ENCODE measurements at regions not wholly inside any gene's neighbourhood (a gene's known extent, or its start where the extent isn't known, plus 50 kb on each side); places are given as distances from the start of the nearest gene placed in this dataset.

DNA sequence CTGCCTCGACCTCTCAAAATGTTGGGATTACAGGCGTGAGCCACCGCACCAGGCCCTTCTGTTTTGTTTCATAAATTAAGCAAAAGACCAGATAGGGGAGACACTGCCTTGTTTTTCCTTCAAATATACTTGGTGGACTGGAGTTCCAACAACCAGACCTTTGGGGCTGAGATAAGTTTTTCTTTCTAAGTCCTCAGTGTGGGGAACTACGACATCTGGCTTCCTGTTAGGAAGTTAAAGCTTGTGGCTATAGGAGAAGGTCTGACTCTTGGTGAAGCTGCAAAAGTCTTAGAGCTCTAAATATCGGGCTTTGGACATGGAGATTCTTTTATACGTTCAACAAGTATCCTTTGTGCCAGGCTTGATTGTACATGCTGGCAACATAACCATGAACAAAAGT, 64.1 kb upstream of the EED start:
- WGBS (ENCODE audit: insufficient coverage), result 35% methylated on average over 3 of the region's 6 CpGs
- Histone ChIP-seq H4K20me1 (ENCODE audit: control insufficient read depth, insufficient read depth, low read length, poor library complexity, severe bottlenecking) (no peaks in the 10 kb centered on the region), H3K79me2 (ENCODE audit: control insufficient read depth, insufficient read depth, low read length) (no peaks in the 10 kb centered on the region), H3K9me3 (ENCODE audit: control extremely low read depth in 1 of 3, control insufficient read depth in 2 of 3, insufficient read depth in 1 of 3, low read length in 2 of 3) (no peaks in the 10 kb centered on the region), H3K9ac (ENCODE audit: low read length) (no peak overlapping the region), H3K4me3 (ENCODE audit: control extremely low read depth in 1 of 5, extremely low read depth in 1 of 5, insufficient read depth in 1 of 5, low read depth in 2 of 5, low read length in 4 of 5) (no peak overlapping the region), H3K27ac (ENCODE audit: low read length in 2 of 2) (no peak overlapping the region), H3K27me3 (replicated peaks in 1 of 4; ENCODE audit: control extremely low read depth in 1 of 4, control insufficient read depth in 3 of 4, insufficient read depth in 4 of 4, low read length in 3 of 4) (no peaks in the 10 kb centered on the region), H2AFZ (ENCODE audit: insufficient read depth, low read depth, low read length, poor library complexity, severe bottlenecking) (peak overlapping the region; percentile 24), H3K4me2 (replicated peaks; ENCODE audit: low read depth, low read length, poor library complexity, severe bottlenecking) (no peak overlapping the region), H3K4me1 (ENCODE audit: control insufficient read depth in 2 of 2, insufficient read depth in 2 of 2, low read length in 2 of 2) (no peaks in the 10 kb centered on the region), H3K36me3 (replicated peaks in 1 of 2; ENCODE audit: control extremely low read depth in 1 of 2, control insufficient read depth in 1 of 2, extremely low read depth in 1 of 2, insufficient read depth in 2 of 2, low read length in 1 of 2) (no peaks in the 10 kb centered on the region)
- CTCF ChIA-PET, result no interaction called here
- DNase-seq (no peak), ATAC-seq (ENCODE audit: low read depth) (no peak)
- Mint-ChIP-seq H3K4me1 (peaks cover 5% of the 10 kb centered on the region), H3K27ac (no peak overlapping the region), H3K27me3 (peaks cover 3% of the 10 kb centered on the region), H3K4me3 (no peak overlapping the region), H3K9me3 (ENCODE audit: insufficient read depth) (no peaks in the 10 kb centered on the region)
- POLR2A ChIA-PET, result no interaction called here
- TF ChIP-seq, protein P1, sequence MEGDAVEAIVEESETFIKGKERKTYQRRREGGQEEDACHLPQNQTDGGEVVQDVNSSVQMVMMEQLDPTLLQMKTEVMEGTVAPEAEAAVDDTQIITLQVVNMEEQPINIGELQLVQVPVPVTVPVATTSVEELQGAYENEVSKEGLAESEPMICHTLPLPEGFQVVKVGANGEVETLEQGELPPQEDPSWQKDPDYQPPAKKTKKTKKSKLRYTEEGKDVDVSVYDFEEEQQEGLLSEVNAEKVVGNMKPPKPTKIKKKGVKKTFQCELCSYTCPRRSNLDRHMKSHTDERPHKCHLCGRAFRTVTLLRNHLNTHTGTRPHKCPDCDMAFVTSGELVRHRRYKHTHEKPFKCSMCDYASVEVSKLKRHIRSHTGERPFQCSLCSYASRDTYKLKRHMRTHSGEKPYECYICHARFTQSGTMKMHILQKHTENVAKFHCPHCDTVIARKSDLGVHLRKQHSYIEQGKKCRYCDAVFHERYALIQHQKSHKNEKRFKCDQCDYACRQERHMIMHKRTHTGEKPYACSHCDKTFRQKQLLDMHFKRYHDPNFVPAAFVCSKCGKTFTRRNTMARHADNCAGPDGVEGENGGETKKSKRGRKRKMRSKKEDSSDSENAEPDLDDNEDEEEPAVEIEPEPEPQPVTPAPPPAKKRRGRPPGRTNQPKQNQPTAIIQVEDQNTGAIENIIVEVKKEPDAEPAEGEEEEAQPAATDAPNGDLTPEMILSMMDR (IDR thresholded peaks at IDR 0.05), result no peak
- no peak for TF ChIP-seq EZH2 (IDR thresholded peaks at IDR 0.05; ENCODE audit: borderline replicate concordance, insufficient read depth, low read depth, low read length, poor library complexity, severe bottlenecking)
- intact Hi-C loops (cut with micrococcal nuclease), result no loop called here

DNA sequence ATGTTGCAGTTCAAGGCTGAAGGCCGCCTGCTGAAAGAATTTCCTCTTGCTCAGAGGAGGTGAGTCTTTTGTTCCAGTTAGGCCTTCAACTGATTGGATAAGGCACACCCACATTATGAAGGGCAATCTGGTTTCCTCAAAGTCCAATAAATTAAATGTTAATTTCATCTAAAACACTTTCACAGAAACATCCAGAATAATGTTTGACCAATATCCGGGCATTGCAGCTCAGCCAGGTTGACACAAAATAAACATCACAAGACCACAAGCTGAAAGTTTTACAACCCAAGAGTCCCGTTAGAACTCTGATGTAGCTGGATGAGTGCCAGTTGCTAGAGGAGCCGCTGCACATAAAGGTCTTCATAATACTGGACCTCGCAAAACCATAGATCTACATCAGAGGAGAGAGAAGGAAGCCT, 64.9 kb upstream of the EED start:
- Histone ChIP-seq H3K27ac (ENCODE audit: low read length in 2 of 2) (no peak overlapping the region), H3K4me3 (ENCODE audit: control extremely low read depth in 1 of 5, extremely low read depth in 1 of 5, insufficient read depth in 1 of 5, low read depth in 2 of 5, low read length in 4 of 5) (no peak overlapping the region), H3K9me3 (ENCODE audit: control extremely low read depth in 1 of 3, control insufficient read depth in 2 of 3, insufficient read depth in 1 of 3, low read length in 2 of 3) (no peaks in the 10 kb centered on the region), H3K36me3 (replicated peaks in 1 of 2; ENCODE audit: control extremely low read depth in 1 of 2, control insufficient read depth in 1 of 2, extremely low read depth in 1 of 2, insufficient read depth in 2 of 2, low read length in 1 of 2) (no peaks in the 10 kb centered on the region), H4K20me1 (ENCODE audit: control insufficient read depth, insufficient read depth, low read length, poor library complexity, severe bottlenecking) (no peaks in the 10 kb centered on the region), H3K79me2 (ENCODE audit: control insufficient read depth, insufficient read depth, low read length) (no peaks in the 10 kb centered on the region), H3K9ac (ENCODE audit: low read length) (no peak overlapping the region), H3K27me3 (replicated peaks in 1 of 4; ENCODE audit: control extremely low read depth in 1 of 4, control insufficient read depth in 3 of 4, insufficient read depth in 4 of 4, low read length in 3 of 4) (no peaks in the 10 kb centered on the region), H3K4me1 (ENCODE audit: control insufficient read depth in 2 of 2, insufficient read depth in 2 of 2, low read length in 2 of 2) (no peaks in the 10 kb centered on the region), H3K4me2 (replicated peaks; ENCODE audit: low read depth, low read length, poor library complexity, severe bottlenecking) (no peak overlapping the region), H2AFZ (ENCODE audit: insufficient read depth, low read depth, low read length, poor library complexity, severe bottlenecking) (no peak overlapping the region)
- intact Hi-C loops (cut with micrococcal nuclease), result no loop called here
- Mint-ChIP-seq H3K27ac (no peak overlapping the region), H3K9me3 (ENCODE audit: insufficient read depth) (no peaks in the 10 kb centered on the region), H3K27me3 (peaks cover 6% of the 10 kb centered on the region), H3K4me3 (no peak overlapping the region), H3K4me1 (peaks cover 5% of the 10 kb centered on the region)
- no peak for ATAC-seq (ENCODE audit: low read depth)
- ChIA-PET POLR2A (no interaction called here), CTCF (no interaction called here)
- no peak for TF ChIP-seq EZH2 (IDR thresholded peaks at IDR 0.05; ENCODE audit: borderline replicate concordance, insufficient read depth, low read depth, low read length, poor library complexity, severe bottlenecking)
- TF ChIP-seq, protein P1 (IDR thresholded peaks at IDR 0.05), result no peak
- 100% methylated on average over 1 of the region's 5 CpGs for WGBS (ENCODE audit: insufficient coverage)
- no peak for DNase-seq
